Stimulated activated CD4-positive, alpha-beta T cell treated with anti-CD3 and anti-CD28 coated beads, Interleukin-15, amount 100 ng/mL, for 48 hours (primary cell): ENCODE measurements at regions not wholly inside any gene's neighbourhood (a gene's known extent, or its start where the extent isn't known, plus 50 kb on each side); places are given as distances from the start of the nearest gene placed in this dataset.
"Not testable (repeated sequence)": the region's sequence is repeated elsewhere in the genome, so short reads cannot be mapped to it uniquely, and the experiment has no call there.

Experiments
- DNase-seq, 2 donors: peaks; one replicate each; pipeline ENCODE4 v3.0.0-alpha.2; 2020; ENCODE audit warnings: low read depth in 2 of 2

DNA sequence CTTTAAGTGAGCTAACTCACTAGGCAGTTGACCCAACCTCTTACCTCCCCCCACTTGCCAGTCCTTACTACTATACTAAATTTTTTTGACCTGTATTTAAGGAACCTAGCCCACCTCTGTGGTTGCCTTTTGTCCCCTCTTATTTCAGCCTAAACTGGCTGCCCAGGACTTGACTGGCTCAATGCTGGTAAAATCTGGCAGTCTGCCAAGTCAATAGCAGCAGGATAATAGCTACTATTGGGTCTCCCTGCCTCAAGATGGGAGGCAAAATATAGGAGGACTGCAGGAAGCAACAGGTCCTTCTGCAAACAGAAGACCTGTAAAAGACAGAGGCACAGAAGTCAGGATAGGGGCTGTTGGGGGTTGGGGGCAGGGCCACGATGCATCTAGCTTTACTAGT lies 144.2 kb upstream of the POGK start:
- no peak for DNase-seq

GRCh38 chr1:166695834-166696233 lies 143.4 kb upstream of the POGK start:
- DNase-seq, result not testable (repeated sequence)

GRCh38 chr1:166698771-166699170 lies 140.5 kb upstream of the POGK start:
- no peak for DNase-seq

DNA sequence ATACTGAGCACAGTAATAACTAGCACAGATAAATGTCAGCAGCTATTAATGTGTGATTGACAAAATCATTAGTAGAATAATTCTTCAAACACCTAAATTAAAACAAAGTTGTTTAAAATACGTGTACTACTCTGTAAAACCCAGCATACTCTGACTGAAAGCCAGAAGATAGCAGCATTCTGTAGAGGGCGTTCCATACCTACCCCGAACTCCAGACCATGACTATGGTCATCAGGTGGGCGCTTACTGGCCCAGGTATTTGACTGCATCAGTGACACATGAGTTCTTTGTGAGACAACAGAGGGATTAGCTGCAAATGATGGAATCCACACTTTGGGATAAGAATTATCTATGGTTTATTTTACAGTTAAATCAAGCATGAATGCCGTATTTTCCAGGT lies 139.7 kb upstream of the POGK start:
- DNase-seq, result no peak

GRCh38 chr1:166700696-166701095 lies 138.6 kb upstream of the POGK start:
- DNase-seq, result no peak

- DNase-seq, result no peak
Measured at GRCh38 chr1:166701603-166702100, 137.6 kb upstream of the POGK start.

- no peak for DNase-seq
Measured at GRCh38 chr1:166703141-166703540, 136.1 kb upstream of the POGK start.

- no peak for DNase-seq
Measured at GRCh38 chr1:166703726-166704462, 135.4 kb upstream of the POGK start.

DNA sequence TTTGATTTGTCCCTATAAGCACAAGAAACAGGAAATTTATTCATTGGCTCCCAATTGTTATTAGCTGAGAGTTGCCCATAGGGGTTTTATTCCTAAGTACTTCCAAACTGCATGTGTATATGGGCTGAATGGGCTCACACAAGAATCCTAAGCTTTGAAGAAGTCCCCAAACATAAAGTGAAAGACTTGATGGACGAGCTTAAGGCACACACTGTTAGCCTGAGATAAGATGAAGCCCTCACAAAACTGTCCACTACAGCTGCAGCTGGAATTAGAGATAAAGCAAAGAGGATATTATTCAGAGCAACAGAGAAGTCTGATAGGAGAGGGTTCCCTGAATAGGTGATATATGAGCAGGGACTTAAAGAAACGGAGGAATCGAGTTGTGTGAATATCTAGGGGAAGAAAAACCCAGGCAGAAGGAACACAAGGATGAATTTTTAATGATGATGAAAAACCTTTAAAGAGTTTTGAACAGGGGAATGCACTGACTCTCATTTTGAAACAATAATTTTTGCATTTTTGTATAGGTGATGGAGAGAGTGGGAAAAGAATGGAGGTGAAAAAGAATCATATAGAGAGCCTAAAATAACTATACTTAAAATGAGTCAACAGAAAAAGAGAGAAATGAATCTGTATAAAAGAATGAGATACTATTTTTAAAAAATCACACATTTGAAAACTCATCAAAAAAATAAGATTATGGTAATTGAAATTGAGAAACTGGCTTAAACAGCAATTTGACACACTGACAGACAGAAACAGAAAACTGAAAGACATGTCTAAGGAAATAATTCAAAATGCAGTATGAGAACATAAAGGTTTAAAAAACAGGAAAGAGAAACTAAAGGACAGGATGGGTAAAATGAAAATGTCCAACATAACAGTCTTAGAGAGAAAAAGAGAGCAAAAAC lies 133.6 kb upstream of the POGK start:
- DNase-seq, result no peak

GRCh38 chr1:166716620-166717019 lies 122.7 kb upstream of the POGK start:
- DNase-seq, result no peak

DNA sequence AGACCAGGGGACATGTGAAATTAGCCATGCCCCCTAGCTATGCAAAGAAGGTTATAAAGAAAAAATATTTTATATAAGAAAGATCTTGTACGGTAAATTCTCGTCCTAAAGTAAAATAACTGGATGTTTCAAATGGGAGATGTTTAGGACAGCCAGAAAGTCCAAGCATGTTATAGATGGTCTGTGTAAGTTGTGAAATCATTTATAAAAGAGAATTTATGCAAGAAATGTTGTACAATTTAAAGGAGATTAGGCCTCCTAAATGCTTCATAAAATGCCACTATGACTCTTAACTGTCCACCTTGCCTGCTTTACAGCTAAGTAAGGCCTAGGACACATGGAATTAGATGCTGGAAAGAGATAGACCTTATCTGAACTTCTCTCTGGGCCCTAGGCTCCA lies 118.1 kb upstream of the POGK start:
- DNase-seq, result no peak

DNA sequence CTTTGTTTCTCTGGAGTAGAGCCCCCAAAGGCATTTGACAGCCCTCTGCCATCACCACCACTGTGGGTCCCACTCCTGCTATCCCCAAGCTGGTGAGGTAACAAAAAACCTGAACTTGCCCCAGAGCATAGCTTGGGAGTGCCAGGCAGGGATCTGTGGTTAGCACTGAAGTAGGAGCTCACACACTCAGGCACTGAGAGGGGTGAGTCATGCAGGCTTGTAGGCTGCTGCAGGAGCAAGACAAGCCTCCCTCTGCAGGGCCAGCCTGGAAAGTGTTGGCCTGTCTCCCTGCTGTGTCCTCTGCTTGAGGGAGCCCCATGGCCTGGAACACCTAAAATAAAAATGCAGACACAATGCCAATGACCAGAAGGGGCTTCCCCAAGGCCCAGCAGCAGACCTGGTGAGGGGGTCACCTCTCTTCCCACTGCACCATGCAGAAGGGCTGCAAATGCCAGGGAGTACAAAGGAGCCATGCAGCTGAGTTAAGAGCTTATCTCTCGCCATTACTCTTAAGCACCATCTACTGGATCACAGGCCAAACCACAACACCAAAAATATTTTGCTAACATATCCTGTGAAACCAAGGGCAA lies 108.9 kb upstream of the POGK start:
- DNase-seq, result no peak

GRCh38 chr1:166738140-166738539 lies 101.1 kb upstream of the POGK start:
- no peak for DNase-seq

- no peak for DNase-seq
Measured at GRCh38 chr1:166738873-166739272, 100.4 kb upstream of the POGK start.

- DNase-seq, result no peak
Measured at GRCh38 chr1:166740668-166741276, 98.5 kb upstream of the POGK start.

DNA sequence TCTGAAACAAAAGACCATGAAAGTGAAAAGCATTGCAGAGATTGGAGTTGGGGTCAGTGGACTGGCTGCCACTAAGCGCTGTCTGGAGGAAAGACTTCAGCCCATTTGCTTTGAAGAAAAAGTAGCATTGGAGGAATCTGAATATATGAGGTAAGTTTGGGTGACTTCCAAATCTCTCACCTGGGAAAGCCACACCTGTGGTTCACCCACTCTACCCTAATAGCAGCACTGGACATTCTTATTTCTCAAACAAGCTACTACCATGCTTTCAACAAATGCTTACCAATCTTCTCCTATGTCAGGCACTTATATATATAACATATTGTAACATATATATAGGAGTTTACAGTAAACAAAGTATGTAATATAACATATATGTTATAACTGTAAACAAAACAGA lies 76.0 kb upstream of the POGK start:
- no peak for DNase-seq

DNA sequence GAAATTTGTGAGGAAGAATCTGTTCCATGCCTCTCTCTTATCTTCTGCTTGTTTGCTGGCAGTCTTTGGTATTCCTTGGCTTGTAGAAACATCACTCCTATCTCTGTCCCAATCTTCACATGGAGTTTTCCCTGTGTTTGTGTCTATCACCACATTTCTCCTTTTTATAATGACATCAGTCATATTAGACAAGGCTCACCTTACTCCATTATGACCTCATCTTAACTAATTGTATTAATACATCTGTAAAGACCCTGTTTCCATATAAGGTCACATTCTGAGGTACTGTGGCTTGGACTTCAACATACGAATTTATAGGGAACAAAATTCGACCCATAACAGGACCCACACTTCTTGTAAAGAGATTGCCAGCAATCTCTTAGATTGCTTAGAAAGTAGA lies 72.3 kb upstream of the POGK start:
- no peak for DNase-seq

DNA sequence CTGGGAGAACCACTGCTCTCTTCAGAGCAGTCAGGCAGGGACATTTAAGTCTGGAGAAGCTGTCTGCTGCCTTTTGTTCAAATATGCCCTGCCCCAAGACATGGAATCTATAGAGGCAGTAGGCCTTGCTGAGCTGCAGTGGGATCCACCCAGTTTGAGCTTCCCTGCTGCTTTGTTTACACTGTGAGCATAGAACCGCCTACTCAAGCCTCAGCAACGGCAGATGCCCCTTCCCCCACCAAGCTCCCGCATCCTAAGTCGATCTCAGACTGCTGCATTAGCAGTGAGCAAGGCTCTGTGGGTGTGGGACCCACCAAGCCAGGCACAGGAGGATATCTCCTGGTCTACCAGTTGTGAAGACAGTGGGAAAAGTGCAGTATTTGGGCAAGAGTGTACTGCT lies 54.6 kb upstream of the POGK start:
- DNase-seq, result not testable (repeated sequence)

DNA sequence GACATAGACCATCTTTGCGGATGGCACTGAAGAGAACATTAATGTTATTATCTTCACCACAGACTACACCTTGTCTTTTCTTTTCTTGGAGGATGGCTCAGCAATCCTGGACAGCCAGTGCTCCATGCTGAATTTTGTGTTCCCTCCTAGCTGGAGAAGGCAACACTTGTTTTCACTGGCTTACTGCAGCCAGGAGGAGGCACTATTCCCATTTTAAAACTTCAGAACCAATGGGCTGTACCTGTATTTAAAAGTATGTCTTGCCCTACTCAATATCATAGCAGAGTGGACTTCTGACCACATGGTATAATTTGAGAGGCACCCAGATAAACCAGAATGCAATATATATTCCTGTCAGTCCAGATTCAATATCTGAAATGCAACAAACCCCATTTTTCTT lies 53.3 kb upstream of the POGK start:
- DNase-seq, result no peak

GRCh38 chr1:166789286-166789685 lies 50.0 kb upstream of the POGK start:
- no peak for DNase-seq
